ENCODE measurements at regions not wholly inside any gene's neighbourhood (a gene's known extent, or its start where the extent isn't known, plus 50 kb on each side); places are given as distances from the start of the nearest gene placed in this dataset.
A peak's percentile ranks its signal among the peaks of the same experiment; 100 is the strongest.

DNA sequence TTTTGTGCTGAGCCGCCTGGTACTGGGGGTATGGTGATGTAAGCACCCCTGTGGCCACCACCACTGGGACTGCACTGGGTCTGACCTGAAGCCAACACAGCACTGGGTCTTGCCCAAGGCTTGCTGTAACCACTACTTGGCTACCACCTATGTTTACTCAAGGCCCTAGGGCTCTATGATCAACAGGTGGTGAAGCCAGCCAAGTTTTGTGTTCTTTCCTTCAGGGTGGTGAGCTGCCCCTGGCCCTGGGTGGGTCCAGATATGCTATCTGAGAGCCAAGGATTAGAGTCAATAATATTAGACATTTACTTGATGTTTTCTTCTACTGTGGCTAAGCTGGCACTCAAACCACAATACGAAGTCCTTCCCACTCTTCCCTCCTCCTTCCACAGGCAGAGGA lies 55.1 kb upstream of the PAGE4 start:
- H3K9me3 ChIP-seq (ENCODE audit: control insufficient read depth in 4 of 4, insufficient read depth in 3 of 4, low read length in 3 of 4): peaks cover 0 to 6% (median 0%) of the 10 kb centered on the region in 4 donors
- H3K27me3 ChIP-seq (ENCODE audit: control insufficient read depth in 3 of 3, insufficient read depth in 3 of 3, low read length in 2 of 3): no peaks in the 10 kb centered on the region
- TF ChIP-seq, protein P1, sequence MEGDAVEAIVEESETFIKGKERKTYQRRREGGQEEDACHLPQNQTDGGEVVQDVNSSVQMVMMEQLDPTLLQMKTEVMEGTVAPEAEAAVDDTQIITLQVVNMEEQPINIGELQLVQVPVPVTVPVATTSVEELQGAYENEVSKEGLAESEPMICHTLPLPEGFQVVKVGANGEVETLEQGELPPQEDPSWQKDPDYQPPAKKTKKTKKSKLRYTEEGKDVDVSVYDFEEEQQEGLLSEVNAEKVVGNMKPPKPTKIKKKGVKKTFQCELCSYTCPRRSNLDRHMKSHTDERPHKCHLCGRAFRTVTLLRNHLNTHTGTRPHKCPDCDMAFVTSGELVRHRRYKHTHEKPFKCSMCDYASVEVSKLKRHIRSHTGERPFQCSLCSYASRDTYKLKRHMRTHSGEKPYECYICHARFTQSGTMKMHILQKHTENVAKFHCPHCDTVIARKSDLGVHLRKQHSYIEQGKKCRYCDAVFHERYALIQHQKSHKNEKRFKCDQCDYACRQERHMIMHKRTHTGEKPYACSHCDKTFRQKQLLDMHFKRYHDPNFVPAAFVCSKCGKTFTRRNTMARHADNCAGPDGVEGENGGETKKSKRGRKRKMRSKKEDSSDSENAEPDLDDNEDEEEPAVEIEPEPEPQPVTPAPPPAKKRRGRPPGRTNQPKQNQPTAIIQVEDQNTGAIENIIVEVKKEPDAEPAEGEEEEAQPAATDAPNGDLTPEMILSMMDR (IDR thresholded peaks at IDR 0.05; ENCODE audit: control extremely low read depth, extremely low read depth): no peak
- H3K36me3 ChIP-seq (ENCODE audit: control insufficient read depth in 4 of 4, insufficient read depth in 4 of 4, low read length in 4 of 4): no peaks in the 10 kb centered on the region
- no peak overlapping the region for H3K27ac ChIP-seq (ENCODE audit: low read depth in 1 of 2, low read length in 1 of 2)
- DNase-seq: no peak
- H3K4me3 ChIP-seq: no peak overlapping the region
- no peak overlapping the region for H3K9ac ChIP-seq (ENCODE audit: insufficient read depth in 1 of 2, low read length in 2 of 2)
- no peaks in the 10 kb centered on the region for H3K4me1 ChIP-seq (ENCODE audit: control insufficient read depth in 5 of 5, insufficient read depth in 5 of 5, low read length in 5 of 5)
- 69 to 92% methylated on average over 1 to 2 of the region's 2 CpGs for WGBS, 2 donors
- no peak for ATAC-seq (ENCODE audit: insufficient read depth, low FRiP score)

DNA sequence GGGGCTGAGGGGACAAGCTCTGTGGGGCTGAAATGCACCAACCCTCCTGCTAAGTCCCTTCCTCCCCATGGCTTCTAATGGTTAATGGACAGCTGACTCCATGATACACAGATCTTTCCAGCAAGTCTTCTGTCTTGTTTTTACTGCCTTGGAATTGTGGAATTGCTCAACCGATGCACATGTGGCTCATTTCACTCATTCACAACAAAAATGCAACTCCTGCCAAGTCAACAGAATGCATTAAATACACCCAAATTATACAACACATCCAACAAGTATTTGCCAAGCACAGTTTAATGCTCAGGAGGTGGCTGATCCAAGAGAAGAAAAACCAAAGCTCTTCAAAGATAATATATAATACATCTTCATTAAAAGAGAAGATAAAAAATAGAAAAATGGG lies 61.9 kb upstream of the PAGE4 start:
- no peak for ATAC-seq (ENCODE audit: insufficient read depth, low FRiP score)
- peaks cover 0 to 2% (median 0%) of the 10 kb centered on the region in 4 donors for H3K9me3 ChIP-seq (ENCODE audit: control insufficient read depth in 4 of 4, insufficient read depth in 3 of 4, low read length in 3 of 4)
- no peaks in the 10 kb centered on the region for H3K27me3 ChIP-seq (ENCODE audit: control insufficient read depth in 3 of 3, insufficient read depth in 3 of 3, low read length in 2 of 3)
- H3K36me3 ChIP-seq (ENCODE audit: control insufficient read depth in 4 of 4, insufficient read depth in 4 of 4, low read length in 4 of 4): no peaks in the 10 kb centered on the region
- TF ChIP-seq, protein P1 (IDR thresholded peaks at IDR 0.05; ENCODE audit: control extremely low read depth, extremely low read depth): no peak
- H3K4me3 ChIP-seq: no peak overlapping the region
- DNase-seq: peak; percentile 61 to 93 (median 89)
- 65 to 80% methylated on average over 1 of the region's 1 CpG for WGBS, 2 donors
- peaks cover 0 to 4% (median 0%) of the 10 kb centered on the region in 5 donors for H3K4me1 ChIP-seq (ENCODE audit: control insufficient read depth in 5 of 5, insufficient read depth in 5 of 5, low read length in 5 of 5)
- no peak overlapping the region for H3K27ac ChIP-seq (ENCODE audit: low read depth in 1 of 2, low read length in 1 of 2)
- no peak overlapping the region for H3K9ac ChIP-seq (ENCODE audit: insufficient read depth in 1 of 2, low read length in 2 of 2)

DNA sequence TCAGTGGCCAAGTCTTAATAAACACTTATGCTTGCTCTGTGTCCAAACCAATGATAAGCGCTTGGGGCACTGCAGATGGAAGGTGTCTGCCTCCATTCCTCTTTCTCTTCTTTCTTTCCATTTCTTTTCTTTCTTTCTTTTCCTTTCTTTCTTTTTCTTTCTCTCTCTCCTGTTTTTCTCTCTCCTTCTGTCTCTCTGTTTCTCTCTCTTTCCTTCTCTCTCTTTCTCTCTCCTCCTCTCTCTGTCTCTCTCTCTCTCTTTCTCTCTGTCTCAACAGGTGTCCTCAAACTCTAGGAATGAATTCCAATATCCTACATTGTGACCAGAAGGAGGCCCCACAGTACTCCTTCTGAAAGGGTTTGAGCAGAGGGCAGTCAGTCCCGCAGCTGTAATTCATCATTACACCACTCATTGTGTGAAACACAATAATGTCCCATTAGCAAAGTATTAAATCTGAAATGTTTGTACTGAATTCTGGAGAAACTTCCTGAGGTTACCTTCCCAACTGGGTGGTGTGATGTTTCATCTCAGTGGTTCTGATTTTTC lies 66.5 kb upstream of the PAGE1 start:
- 54 to 60% methylated on average over 2 of the region's 2 CpGs for WGBS, 2 donors
- Histone ChIP-seq H3K36me3 (ENCODE audit: control insufficient read depth in 4 of 4, insufficient read depth in 4 of 4, low read length in 4 of 4) (no peaks in the 10 kb centered on the region), H3K27me3 (ENCODE audit: control insufficient read depth in 3 of 3, insufficient read depth in 3 of 3, low read length in 2 of 3) (peaks cover 0 to 2% (median 0%) of the 10 kb centered on the region in 3 donors), H3K27ac (ENCODE audit: low read depth in 1 of 2, low read length in 1 of 2) (no peak overlapping the region), H3K9ac (ENCODE audit: insufficient read depth in 1 of 2, low read length in 2 of 2) (no peak overlapping the region), H3K9me3 (ENCODE audit: control insufficient read depth in 4 of 4, insufficient read depth in 3 of 4, low read length in 3 of 4) (no peaks in the 10 kb centered on the region), H3K4me3 (no peak overlapping the region), H3K4me1 (ENCODE audit: control insufficient read depth in 5 of 5, insufficient read depth in 5 of 5, low read length in 5 of 5) (peaks cover 0 to 8% (median 0%) of the 10 kb centered on the region in 5 donors)
- TF ChIP-seq, protein P1 (IDR thresholded peaks at IDR 0.05; ENCODE audit: control extremely low read depth, extremely low read depth): no peak
- no peak for ATAC-seq (ENCODE audit: insufficient read depth, low FRiP score)
- peak in 2 of 3 donors; percentile 45 to 55 for DNase-seq

GRCh38 chrX:49761481-49761880 lies 65.7 kb upstream of the PAGE1 start:
- no peak overlapping the region for H3K4me3 ChIP-seq
- no peak overlapping the region for H3K27ac ChIP-seq (ENCODE audit: low read depth in 1 of 2, low read length in 1 of 2)
- 3 to 8% methylated on average over 2 of the region's 2 CpGs for WGBS, 2 donors
- peaks cover 0 to 2% (median 0%) of the 10 kb centered on the region in 3 donors for H3K27me3 ChIP-seq (ENCODE audit: control insufficient read depth in 3 of 3, insufficient read depth in 3 of 3, low read length in 2 of 3)
- ATAC-seq (ENCODE audit: insufficient read depth, low FRiP score) (no peak), DNase-seq (peak in 2 of 3 donors; percentile 47 to 49)
- H3K9ac ChIP-seq (ENCODE audit: insufficient read depth in 1 of 2, low read length in 2 of 2): no peak overlapping the region
- TF ChIP-seq, protein P1 (IDR thresholded peaks at IDR 0.05; ENCODE audit: control extremely low read depth, extremely low read depth): peak; percentile 18
- H3K9me3 ChIP-seq (ENCODE audit: control insufficient read depth in 4 of 4, insufficient read depth in 3 of 4, low read length in 3 of 4): no peaks in the 10 kb centered on the region
- H3K36me3 ChIP-seq (ENCODE audit: control insufficient read depth in 4 of 4, insufficient read depth in 4 of 4, low read length in 4 of 4): no peaks in the 10 kb centered on the region
- H3K4me1 ChIP-seq (ENCODE audit: control insufficient read depth in 5 of 5, insufficient read depth in 5 of 5, low read length in 5 of 5): peaks cover 0 to 8% (median 0%) of the 10 kb centered on the region in 5 donors

Data from lung (tissue), 11 donors.